ENCODE measurements at regions not wholly inside any gene's neighbourhood (a gene's known extent, or its start where the extent isn't known, plus 50 kb on each side); places are given as distances from the start of the nearest gene placed in this dataset.
"Not testable (repeated sequence)": the region's sequence is repeated elsewhere in the genome, so short reads cannot be mapped to it uniquely, and the experiment has no call there.

- no peak for DNase-seq (ENCODE audit: low spot score in 2 of 2)
- no peak for FAIRE-seq
Measured at GRCh38 chr2:228798458-228799207, 472.5 kb downstream of the PID1 start.

GRCh38 chr2:228796386-228796785 lies 474.7 kb downstream of the PID1 start:
- FAIRE-seq, result no peak
- DNase-seq (ENCODE audit: low spot score in 2 of 2), result no peak

GRCh38 chr2:228793116-228793515 lies 478.0 kb downstream of the PID1 start:
- FAIRE-seq, result no peak
- no peak for DNase-seq (ENCODE audit: low spot score in 2 of 2)

GRCh38 chr2:228786901-228787300 lies 484.2 kb downstream of the PID1 start:
- DNase-seq (ENCODE audit: low spot score in 2 of 2), result no peak
- FAIRE-seq, result no peak

GRCh38 chr2:228782281-228782680 lies 488.8 kb downstream of the PID1 start:
- FAIRE-seq (no peak), DNase-seq (ENCODE audit: low spot score in 2 of 2) (no peak)

GRCh38 chr2:228777855-228778355 lies 493.2 kb downstream of the PID1 start:
- no peak for DNase-seq (ENCODE audit: low spot score in 2 of 2)
- no peak for FAIRE-seq

GRCh38 chr2:228774548-228774947 lies 496.5 kb downstream of the PID1 start:
- DNase-seq (ENCODE audit: low spot score in 2 of 2), result no peak
- FAIRE-seq, result no peak

GRCh38 chr2:228771774-228772173 lies 499.3 kb downstream of the PID1 start:
- DNase-seq (ENCODE audit: low spot score in 2 of 2) (no peak), FAIRE-seq (no peak)

- FAIRE-seq, result no peak
- DNase-seq (ENCODE audit: low spot score in 2 of 2), result no peak
Measured at GRCh38 chr2:228771315-228771714, 499.8 kb downstream of the PID1 start.

- FAIRE-seq (no peak), DNase-seq (ENCODE audit: low spot score in 2 of 2) (no peak)
Measured at GRCh38 chr2:228768818-228769217, 502.3 kb downstream of the PID1 start.

- FAIRE-seq; DNase-seq (ENCODE audit: low spot score in 2 of 2): not testable (repeated sequence)
Measured at GRCh38 chr2:228768141-228768540, 502.9 kb downstream of the PID1 start.

GRCh38 chr2:228767196-228767595 lies 503.9 kb downstream of the PID1 start:
- DNase-seq (ENCODE audit: low spot score in 2 of 2) (no peak), FAIRE-seq (no peak)

- FAIRE-seq, result no peak
- no peak for DNase-seq (ENCODE audit: low spot score in 2 of 2)
Measured at GRCh38 chr2:228763379-228763981, 507.6 kb downstream of the PID1 start.

GRCh38 chr2:228762565-228762964 lies 508.5 kb downstream of the PID1 start:
- DNase-seq (ENCODE audit: low spot score in 2 of 2) (no peak), FAIRE-seq (no peak)

GRCh38 chr2:228755661-228756060 lies 515.4 kb downstream of the PID1 start:
- DNase-seq (ENCODE audit: low spot score in 2 of 2); FAIRE-seq: not testable (repeated sequence)

GRCh38 chr2:228747483-228747882 lies 523.6 kb downstream of the PID1 start:
- DNase-seq (ENCODE audit: low spot score in 2 of 2), result no peak
- no peak for FAIRE-seq

GRCh38 chr2:228738671-228739380 lies 532.3 kb downstream of the PID1 start:
- FAIRE-seq (no peak), DNase-seq (ENCODE audit: low spot score in 2 of 2) (no peak)

- DNase-seq (ENCODE audit: low spot score in 2 of 2) (no peak), FAIRE-seq (no peak)
Measured at GRCh38 chr2:228735697-228736096, 535.4 kb downstream of the PID1 start.

GRCh38 chr2:228731517-228731916 lies 539.6 kb downstream of the PID1 start:
- DNase-seq (ENCODE audit: low spot score in 2 of 2), result no peak
- FAIRE-seq, result no peak

- DNase-seq (ENCODE audit: low spot score in 2 of 2), result no peak
- no peak for FAIRE-seq
Measured at GRCh38 chr2:228728961-228729360, 542.1 kb downstream of the PID1 start.

GRCh38 chr2:228725031-228725430 lies 543.5 kb upstream of the SPHKAP start:
- FAIRE-seq, result no peak
- DNase-seq (ENCODE audit: low spot score in 2 of 2), result no peak

All from frontal cortex (tissue), 3 donors.